SIG-M5 (cell line): ENCODE measurements at regions not wholly inside any gene's neighbourhood (a gene's known extent, or its start where the extent isn't known, plus 50 kb on each side); places are given as distances from the start of the nearest gene placed in this dataset.

ENCODE experiments used
- DNase-seq: peaks from one replicate; lab custom pipeline; 2025; lab: John Stamatoyannopoulos, UW

GRCh38 chr2:145691659-145692058 is 1171.7 kb upstream of the ZEB2 start:
- DNase-seq: no peak

GRCh38 chr2:145690183-145690778 is 1170.4 kb upstream of the ZEB2 start:
- DNase-seq: no peak

GRCh38 chr2:145689277-145689676 is 1169.4 kb upstream of the ZEB2 start:
- DNase-seq: no peak

GRCh38 chr2:145688156-145688555 is 1168.2 kb upstream of the ZEB2 start:
- DNase-seq: no peak

GRCh38 chr2:145687442-145688134 is 1167.7 kb upstream of the ZEB2 start:
- no peak for DNase-seq

- no peak for DNase-seq
Observed at GRCh38 chr2:145685383-145686050, 1165.6 kb upstream of the ZEB2 start.

GRCh38 chr2:145682546-145683157 is 1162.7 kb upstream of the ZEB2 start:
- no peak for DNase-seq

GRCh38 chr2:145680276-145680675 is 1160.4 kb upstream of the ZEB2 start:
- no peak for DNase-seq

GRCh38 chr2:145677371-145677770 is 1157.5 kb upstream of the ZEB2 start:
- no peak for DNase-seq

- no peak for DNase-seq
Observed at GRCh38 chr2:145674705-145675104, 1154.8 kb upstream of the ZEB2 start.

GRCh38 chr2:145669301-145669700 is 1149.4 kb upstream of the ZEB2 start:
- DNase-seq: no peak

- no peak for DNase-seq
Observed at GRCh38 chr2:145666552-145666951, 1146.6 kb upstream of the ZEB2 start.

GRCh38 chr2:145657265-145657664 is 1137.3 kb upstream of the ZEB2 start:
- no peak for DNase-seq

GRCh38 chr2:145655165-145655765 is 1135.3 kb upstream of the ZEB2 start:
- DNase-seq: no peak

GRCh38 chr2:145654746-145655145 is 1134.8 kb upstream of the ZEB2 start:
- DNase-seq: no peak

- no peak for DNase-seq
Observed at GRCh38 chr2:145654156-145654555, 1134.2 kb upstream of the ZEB2 start.

- DNase-seq: no peak
Observed at GRCh38 chr2:145653553-145653952, 1133.6 kb upstream of the ZEB2 start.

GRCh38 chr2:145652571-145653545 is 1132.9 kb upstream of the ZEB2 start:
- DNase-seq: no peak

- DNase-seq: no peak
Observed at GRCh38 chr2:145652036-145652435, 1132.1 kb upstream of the ZEB2 start.

- DNase-seq: no peak
Observed at GRCh38 chr2:145650226-145650625, 1130.3 kb upstream of the ZEB2 start.

- no peak for DNase-seq
Observed at GRCh38 chr2:145649061-145649460, 1129.1 kb upstream of the ZEB2 start.
